H9 (cell line): ENCODE measurements at regions not wholly inside any gene's neighbourhood (a gene's known extent, or its start where the extent isn't known, plus 50 kb on each side); places are given as distances from the start of the nearest gene placed in this dataset.

ENCODE experiments used
- DNase-seq: peaks from one replicate; pipeline ENCODE4 v3.0.0-alpha.2; 2017
- H2AFZ ChIP-seq: one replicate; pipeline ENCODE4 v1.6.1; 2013; ENCODE audit warnings: mild to moderate bottlenecking, low read length, control low read depth, moderate library complexity
- H2AK5ac ChIP-seq: 2 replicates; pipeline ENCODE4 v1.6.1; 2013; ENCODE audit warnings: low read length, control low read depth, mixed read lengths; ENCODE audit not compliant: insufficient read length
- H2BK120ac ChIP-seq: one replicate; pipeline ENCODE4 v1.6.1; 2013; ENCODE audit warnings: low read depth, mild to moderate bottlenecking, low read length, control low read depth, inconsistent platforms; ENCODE audit not compliant: poor library complexity, severe bottlenecking
- H2BK12ac ChIP-seq: 2 replicates; pipeline ENCODE4 v1.6.1; 2013; ENCODE audit warnings: low read length, control low read depth, mixed read lengths, low read depth; ENCODE audit not compliant: insufficient read length
- H2BK15ac ChIP-seq: 2 replicates; pipeline ENCODE4 v1.6.1; 2013; ENCODE audit warnings: low read depth, low read length, control low read depth
- H2BK20ac ChIP-seq: one replicate; pipeline ENCODE4 v1.6.1; 2013; ENCODE audit warnings: low read depth, mild to moderate bottlenecking, low read length, control low read depth, inconsistent platforms; ENCODE audit not compliant: poor library complexity, severe bottlenecking
- H2BK5ac ChIP-seq: 2 replicates; pipeline ENCODE4 v1.6.1; 2013; ENCODE audit warnings: low read length, control low read depth, mixed read lengths; ENCODE audit not compliant: insufficient read length
- H3K14ac ChIP-seq: 2 replicates; pipeline ENCODE4 v1.6.1; 2013; ENCODE audit warnings: low read length, control low read depth; ENCODE audit not compliant: insufficient read depth
- H3K18ac ChIP-seq: 2 replicates; pipeline ENCODE4 v1.6.1; 2013; ENCODE audit warnings: low read depth, mild to moderate bottlenecking, mixed read lengths, low read length, control low read depth; ENCODE audit not compliant: insufficient read length
- H3K23ac ChIP-seq: 2 replicates; pipeline ENCODE4 v1.6.1; 2013; ENCODE audit warnings: low read length, control low read depth, mixed read lengths, low read depth; ENCODE audit not compliant: insufficient read length
- H3K23me2 ChIP-seq: 2 replicates; pipeline ENCODE4 v1.6.1; 2013; ENCODE audit warnings: low read depth, mild to moderate bottlenecking, mixed read lengths, low read length, control low read depth; ENCODE audit not compliant: insufficient read length, poor library complexity, severe bottlenecking
- H3K27ac ChIP-seq: 2 replicates; pipeline ENCODE4 v1.5.1; 2013; ENCODE audit warnings: low read length, control low read depth, mixed read lengths, low read depth; ENCODE audit not compliant: insufficient read length
- H3K27me3 ChIP-seq: 2 replicates; pipeline ENCODE4 v1.6.1; 2013; ENCODE audit warnings: low read length, control low read depth, inconsistent platforms; ENCODE audit not compliant: insufficient read depth
- H3K4ac ChIP-seq: 2 replicates; pipeline ENCODE4 v1.6.1; 2013; ENCODE audit warnings: low read depth, mild to moderate bottlenecking, control low read depth, inconsistent platforms, low read length, moderate library complexity
- H3K4me1 ChIP-seq: 2 replicates; pipeline ENCODE4 v1.6.1; 2013; ENCODE audit warnings: low read length, control low read depth, inconsistent platforms; ENCODE audit not compliant: insufficient read depth
- H3K4me2 ChIP-seq: 2 replicates; pipeline ENCODE4 v1.6.1; 2013; ENCODE audit warnings: low read length, control low read depth, mixed read lengths; ENCODE audit not compliant: insufficient read length, insufficient read depth
- H3K56ac ChIP-seq: 2 replicates; pipeline ENCODE4 v1.6.1; 2013; ENCODE audit warnings: low read depth, mild to moderate bottlenecking, mixed read lengths, low read length, control low read depth; ENCODE audit not compliant: insufficient read length
- H3K79me1 ChIP-seq: 2 replicates; pipeline ENCODE4 v1.6.1; 2013; ENCODE audit warnings: low read depth, mild to moderate bottlenecking, moderate library complexity, low read length, control low read depth, inconsistent platforms; ENCODE audit not compliant: insufficient read depth, poor library complexity, severe bottlenecking
- H3K79me2 ChIP-seq: 2 replicates; pipeline ENCODE4 v1.6.1; 2013; ENCODE audit warnings: low read length, control low read depth, inconsistent platforms; ENCODE audit not compliant: insufficient read depth
- H3K9ac ChIP-seq: 2 replicates; pipeline ENCODE4 v1.6.1; 2013; ENCODE audit warnings: low read length, control low read depth, mixed read lengths; ENCODE audit not compliant: insufficient read length; ENCODE audit errors: extremely low read depth
- H3K9me3 ChIP-seq: one replicate; pipeline ENCODE4 v1.6.1; 2013; ENCODE audit warnings: low read depth, low read length, inconsistent platforms; ENCODE audit not compliant: control insufficient read depth
- H3T11ph ChIP-seq: one replicate; pipeline ENCODE4 v1.6.1; 2013; ENCODE audit warnings: mild to moderate bottlenecking, low read length, control low read depth, inconsistent platforms
- H4K20me1 ChIP-seq: one replicate; pipeline ENCODE4 v1.6.1; 2013; ENCODE audit not compliant: control insufficient read depth, insufficient read length, insufficient read depth
- H4K5ac ChIP-seq: 2 replicates; pipeline ENCODE4 v1.6.1; 2013; ENCODE audit warnings: low read depth, mild to moderate bottlenecking, mixed read lengths, low read length, control low read depth; ENCODE audit not compliant: insufficient read length
- H4K8ac ChIP-seq: replicated peaks from 2 replicates; pipeline ENCODE4 v1.6.1; 2013; ENCODE audit warnings: low read length, control low read depth, mixed read lengths, low read depth; ENCODE audit not compliant: insufficient read length
- H4K91ac ChIP-seq: 2 replicates; pipeline ENCODE4 v1.6.1; 2013; ENCODE audit warnings: low read depth, mild to moderate bottlenecking, moderate library complexity, mixed read lengths, low read length, control low read depth; ENCODE audit not compliant: insufficient read length
- H3K27ac Mint-ChIP-seq, 3 experiments: 2 replicates in 2 of 3; 3 replicates in 1 of 3; pipeline ENCODE4 v1.8.0; 2020 to 2021; ENCODE audit warnings: mixed read lengths in 3 of 3, mild to moderate bottlenecking in 1 of 3, moderate library complexity in 1 of 3
- H3K27me3 Mint-ChIP-seq: 2 replicates; pipeline ENCODE4 v1.8.0; 2021; ENCODE audit warnings: low read depth, mild to moderate bottlenecking, moderate library complexity, mixed read lengths
- H3K36me3 Mint-ChIP-seq, 3 experiments: 2 replicates in 2 of 3; 3 replicates in 1 of 3; pipeline ENCODE4 v1.8.0; 2020 to 2021; ENCODE audit warnings: low read depth in 3 of 3, mixed read lengths in 3 of 3; ENCODE audit not compliant: insufficient read depth in 1 of 3
- H3K4me1 Mint-ChIP-seq, 2 experiments: 2 replicates each; pipeline ENCODE4 v1.8.0; 2020; ENCODE audit warnings: mixed read lengths in 2 of 2
- H3K4me3 Mint-ChIP-seq, 2 experiments: 2 replicates in 1 of 2; 3 replicates in 1 of 2; pipeline ENCODE4 v1.8.0; 2020 to 2021; ENCODE audit warnings: mild to moderate bottlenecking in 2 of 2, mixed read lengths in 2 of 2, moderate library complexity in 1 of 2
- H3K9me3 Mint-ChIP-seq, 2 experiments: 2 replicates in 1 of 2; 3 replicates in 1 of 2; pipeline ENCODE4 v1.8.0; 2020; ENCODE audit warnings: mild to moderate bottlenecking in 2 of 2, mixed read lengths in 2 of 2, moderate library complexity in 1 of 2
- CTCF ChIP-seq: fragments of 200-600 bp; sonication (generic); conservative IDR thresholded peaks from 3 replicates; pipeline ENCODE4 v1.8.0; 2021; ENCODE audit warnings: antibody characterized with exemption, mild to moderate bottlenecking
- WGBS: extraction: QIAGEN DNeasy Blood & Tissue Kit; methylation state at CpG from one replicate; pipeline ENCODE4 v1.1.7; 2013; ENCODE audit warnings: missing lambda C conversion rate, low lambda C conversion rate, mixed read lengths; ENCODE audit not compliant: insufficient read length; ENCODE audit errors: extremely low coverage; 5-methylcytosine and 5-hydroxymethylcytosine counted together

- Mint-ChIP-seq H3K27me3 (no peaks in the 10 kb centered on the region; the same call in 1 of the 2 replicates), H3K36me3 (no peaks in the 10 kb centered on the region; a peak in 1 of 7 replicates), H3K27ac (no peak overlapping the region), H3K4me3 (no peak overlapping the region), H3K4me1 (no peaks in the 10 kb centered on the region; a peak in 1 of 4 replicates), H3K9me3 (no peaks in the 10 kb centered on the region)
- no peaks in the 10 kb centered on the region for H4K20me1 ChIP-seq
- WGBS, result no CpG with 5 or more reads among the region's 6 CpGs
- H3K23me2 ChIP-seq, result no peaks in the 10 kb centered on the region
- H2AK5ac ChIP-seq, result no peak overlapping the region
- no peaks in the 10 kb centered on the region for H3K79me1 ChIP-seq
- H3K14ac ChIP-seq, result no peak overlapping the region
- no peak overlapping the region for H2BK5ac ChIP-seq
- no peak overlapping the region for H3K56ac ChIP-seq
- H3K4me1 ChIP-seq, result no peaks in the 10 kb centered on the region
- H3K9ac ChIP-seq, result no peak overlapping the region
- no peak overlapping the region for H3K4me2 ChIP-seq
- no peak overlapping the region for H4K8ac ChIP-seq
- H3K27ac ChIP-seq, result no peak overlapping the region
- no peak overlapping the region for H4K5ac ChIP-seq
- no peaks in the 10 kb centered on the region for H3K27me3 ChIP-seq
- no peak overlapping the region for H2BK20ac ChIP-seq
- H2BK15ac ChIP-seq, result no peak overlapping the region
- no peak for TF ChIP-seq CTCF
- no peak overlapping the region for H2BK120ac ChIP-seq
- no peak overlapping the region for H3K18ac ChIP-seq
- H2BK12ac ChIP-seq, result no peak overlapping the region
- no peak overlapping the region for H3K4ac ChIP-seq
- H2AFZ ChIP-seq, result no peak overlapping the region
- DNase-seq, result no peak
- no peaks in the 10 kb centered on the region for H3K9me3 ChIP-seq
- no peak overlapping the region for H3T11ph ChIP-seq
- H3K79me2 ChIP-seq, result no peaks in the 10 kb centered on the region
- no peak overlapping the region for H4K91ac ChIP-seq
- no peak overlapping the region for H3K23ac ChIP-seq
These were observed 298.9 kb downstream of the PDGFC start for GRCh38 chr4:156672492-156673305.
